B cell (primary cell): ENCODE measurements at regions not wholly inside any gene's neighbourhood (a gene's known extent, or its start where the extent isn't known, plus 50 kb on each side); places are given as distances from the start of the nearest gene placed in this dataset.

Source experiments
- CTCF ChIP-seq: fragments of 200-600 bp; IDR thresholded peaks from one replicate; pipeline ENCODE4 v1.8.0; 2022; ENCODE audit warnings: antibody characterized with exemption, mild to moderate bottlenecking
- EZH2 ChIP-seq: IDR thresholded peaks from 2 replicates; pipeline ENCODE4 v1.6.1; 2012; ENCODE audit warnings: borderline replicate concordance, low read depth, mild to moderate bottlenecking, moderate library complexity, low read length; ENCODE audit not compliant: insufficient read depth, poor library complexity, severe bottlenecking

- TF ChIP-seq EZH2 (no peak), CTCF (no peak)
Measured at GRCh38 chr13:53907891-53908290, 879.3 kb downstream of the OLFM4 start.
